ENCODE measurements at regions not wholly inside any gene's neighbourhood (a gene's known extent, or its start where the extent isn't known, plus 50 kb on each side); places are given as distances from the start of the nearest gene placed in this dataset.

- no peak for DNase-seq
- H3K4me1 ChIP-seq: no peaks in the 10 kb centered on the region
- H3K27ac ChIP-seq: no peak overlapping the region
- H3K4me3 ChIP-seq: no peak overlapping the region
- H3K27me3 ChIP-seq: no peaks in the 10 kb centered on the region
- no peaks in the 10 kb centered on the region for H3K9me3 ChIP-seq (replicated peaks)
- H3K36me3 ChIP-seq: no peaks in the 10 kb centered on the region
Measured at GRCh38 chr4:35608205-35608604, 636.1 kb downstream of the ARAP2 start.

DNA sequence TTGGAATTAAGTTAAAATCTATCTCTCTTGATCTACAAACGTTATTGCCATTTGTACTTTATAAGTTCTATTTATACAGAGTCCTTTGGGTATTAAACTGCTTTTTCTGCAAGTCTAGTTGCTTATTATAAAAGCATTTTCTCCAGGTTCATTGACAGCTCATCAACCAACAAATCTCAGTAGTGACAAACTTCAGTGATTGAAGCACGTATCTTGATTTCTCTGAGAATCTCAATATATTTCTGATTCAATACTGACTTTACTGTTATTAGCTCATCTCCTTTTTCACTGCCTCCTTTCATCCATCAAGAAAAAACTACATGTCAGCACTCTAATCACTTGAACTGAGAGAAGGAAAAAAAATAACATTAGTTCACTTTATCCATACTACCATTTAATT lies 630.2 kb downstream of the ARAP2 start:
- Histone ChIP-seq H3K4me3 (no peak overlapping the region), H3K27me3 (no peaks in the 10 kb centered on the region), H3K27ac (no peak overlapping the region), H3K36me3 (no peaks in the 10 kb centered on the region), H3K4me1 (no peaks in the 10 kb centered on the region), H3K9me3 (replicated peaks) (no peaks in the 10 kb centered on the region)
- DNase-seq: no peak

- Histone ChIP-seq H3K4me3 (no peak overlapping the region), H3K4me1 (no peaks in the 10 kb centered on the region), H3K27me3 (no peaks in the 10 kb centered on the region), H3K36me3 (no peaks in the 10 kb centered on the region), H3K27ac (no peak overlapping the region), H3K9me3 (replicated peaks) (no peaks in the 10 kb centered on the region)
- no peak for DNase-seq
Measured at GRCh38 chr4:35639929-35640328, 604.4 kb downstream of the ARAP2 start.

DNA sequence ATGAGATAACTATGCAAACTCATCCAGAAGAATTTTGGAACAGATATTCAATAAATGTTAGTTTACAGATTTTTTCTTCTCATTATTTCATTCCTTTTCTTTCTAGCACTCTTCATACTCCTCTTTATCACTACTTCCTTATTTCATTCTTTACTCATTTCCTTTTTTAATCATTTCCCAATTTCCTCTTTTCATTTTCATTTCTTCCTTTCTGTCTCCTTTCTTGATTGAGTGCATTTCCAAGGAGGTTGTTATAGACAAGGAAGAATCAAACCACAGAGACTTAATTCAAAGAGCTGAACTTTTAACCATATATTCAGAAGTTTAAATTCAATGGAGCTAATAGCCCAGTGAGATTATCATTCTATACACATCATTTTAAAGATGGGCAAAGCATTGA lies 600.7 kb downstream of the ARAP2 start:
- no peaks in the 10 kb centered on the region for H3K36me3 ChIP-seq

DNA sequence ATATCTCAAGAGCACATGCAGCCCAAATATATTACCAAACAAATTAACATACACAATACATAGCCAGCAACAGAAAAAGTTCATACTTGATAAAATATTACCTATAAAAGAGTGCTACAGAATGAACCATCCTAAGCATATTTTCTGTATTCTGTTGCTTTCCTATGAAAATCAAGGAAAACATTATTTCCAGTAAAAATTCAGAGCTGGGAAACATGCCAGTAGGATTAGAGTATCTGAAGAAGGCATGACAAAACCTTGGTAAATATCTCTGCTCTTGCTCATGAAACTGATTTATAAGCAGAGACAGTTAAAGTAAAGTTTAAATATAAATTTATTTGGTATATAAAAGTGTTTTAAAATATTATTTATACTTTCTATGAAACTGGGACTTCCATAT lies 599.7 kb downstream of the ARAP2 start:
- no peak for DNase-seq
- Histone ChIP-seq H3K9me3 (replicated peaks) (no peaks in the 10 kb centered on the region), H3K4me3 (no peak overlapping the region), H3K27ac (no peak overlapping the region), H3K27me3 (no peaks in the 10 kb centered on the region), H3K4me1 (no peaks in the 10 kb centered on the region), H3K36me3 (no peaks in the 10 kb centered on the region)

More for the DNA sequence above, 600.7 kb downstream of the ARAP2 start:
- H3K4me1 ChIP-seq: no peaks in the 10 kb centered on the region
- H3K9me3 ChIP-seq (replicated peaks): no peaks in the 10 kb centered on the region
- no peak overlapping the region for H3K4me3 ChIP-seq
- no peak for DNase-seq
- H3K27ac ChIP-seq: no peak overlapping the region
- no peaks in the 10 kb centered on the region for H3K27me3 ChIP-seq

- Histone ChIP-seq H3K4me1 (no peaks in the 10 kb centered on the region; the same call in 1 of the 2 replicates), H3K9me3 (replicated peaks) (no peaks in the 10 kb centered on the region), H3K27me3 (no peaks in the 10 kb centered on the region), H3K27ac (no peak overlapping the region), H3K36me3 (no peaks in the 10 kb centered on the region), H3K4me3 (no peak overlapping the region)
- DNase-seq: no peak
Measured at GRCh38 chr4:35649011-35649410, 595.3 kb downstream of the ARAP2 start.

GRCh38 chr4:35649778-35650177 lies 594.5 kb downstream of the ARAP2 start:
- Histone ChIP-seq H3K4me3 (no peak overlapping the region), H3K4me1 (no peaks in the 10 kb centered on the region; the same call in 1 of the 2 replicates), H3K27ac (no peak overlapping the region), H3K9me3 (replicated peaks) (no peaks in the 10 kb centered on the region), H3K36me3 (no peaks in the 10 kb centered on the region), H3K27me3 (no peaks in the 10 kb centered on the region)
- DNase-seq: no peak

DNA sequence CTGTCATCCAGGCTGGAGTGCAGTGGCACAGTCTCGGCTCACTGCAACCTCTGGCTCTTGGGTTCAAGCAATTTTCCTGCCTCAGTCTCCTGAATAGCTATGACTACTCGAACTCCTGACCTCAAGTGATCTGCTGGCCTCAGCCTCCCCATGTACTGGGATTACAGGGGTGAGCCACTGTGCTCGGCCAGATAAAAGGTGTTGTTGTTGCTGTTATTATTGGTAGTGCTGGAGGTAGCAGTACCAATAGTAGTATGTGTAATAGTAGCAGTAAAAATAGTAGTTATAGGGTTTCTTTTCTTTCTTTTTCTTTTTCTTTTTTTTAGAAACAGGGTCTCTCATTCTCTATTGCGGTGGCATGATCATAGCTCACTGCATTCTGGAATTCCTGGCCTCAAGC lies 592.1 kb downstream of the ARAP2 start:
- Histone ChIP-seq H3K4me3 (no peak overlapping the region), H3K27me3 (no peaks in the 10 kb centered on the region), H3K4me1 (no peaks in the 10 kb centered on the region; the same call in 1 of the 2 replicates), H3K36me3 (no peaks in the 10 kb centered on the region), H3K27ac (no peak overlapping the region), H3K9me3 (replicated peaks) (no peaks in the 10 kb centered on the region)
- DNase-seq: no peak

DNA sequence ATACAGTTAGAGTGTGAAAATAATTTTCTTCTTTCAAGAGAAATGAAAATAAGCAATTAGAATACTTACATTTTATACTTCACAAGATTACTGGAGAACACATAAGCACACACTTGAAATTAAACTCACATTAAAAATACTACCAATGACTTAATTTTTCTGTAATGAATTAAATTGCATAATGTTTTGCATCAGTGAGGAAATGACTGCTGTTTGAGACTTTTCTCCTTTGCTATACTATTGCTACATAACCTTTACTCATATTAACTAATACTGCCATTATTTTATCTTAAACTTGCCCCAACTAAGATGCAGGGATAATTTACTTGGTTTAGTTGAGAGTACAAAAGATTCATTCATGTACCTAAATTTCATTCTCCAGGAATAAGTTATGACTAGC lies 590.9 kb downstream of the ARAP2 start:
- H3K4me1 ChIP-seq: no peaks in the 10 kb centered on the region; the same call in 1 of the 2 replicates
- no peak for DNase-seq
- no peaks in the 10 kb centered on the region for H3K27me3 ChIP-seq
- no peak overlapping the region for H3K27ac ChIP-seq
- no peaks in the 10 kb centered on the region for H3K9me3 ChIP-seq (replicated peaks)
- no peaks in the 10 kb centered on the region for H3K36me3 ChIP-seq
- no peak overlapping the region for H3K4me3 ChIP-seq

GRCh38 chr4:35673137-35673536 lies 571.2 kb downstream of the ARAP2 start:
- Histone ChIP-seq H3K9me3 (replicated peaks) (no peaks in the 10 kb centered on the region), H3K27me3 (no peaks in the 10 kb centered on the region), H3K36me3 (no peaks in the 10 kb centered on the region), H3K4me3 (no peak overlapping the region), H3K27ac (no peak overlapping the region), H3K4me1 (no peaks in the 10 kb centered on the region)
- DNase-seq: no peak

- no peak for DNase-seq
- Histone ChIP-seq H3K9me3 (replicated peaks) (no peaks in the 10 kb centered on the region), H3K27ac (no peak overlapping the region), H3K4me1 (no peaks in the 10 kb centered on the region), H3K27me3 (no peaks in the 10 kb centered on the region), H3K36me3 (no peaks in the 10 kb centered on the region), H3K4me3 (no peak overlapping the region)
Measured at GRCh38 chr4:35684755-35685154, 559.6 kb downstream of the ARAP2 start.

- Histone ChIP-seq H3K36me3 (no peaks in the 10 kb centered on the region), H3K9me3 (replicated peaks) (no peaks in the 10 kb centered on the region), H3K27me3 (no peaks in the 10 kb centered on the region), H3K27ac (no peak overlapping the region), H3K4me1 (peaks cover 3% of the 10 kb centered on the region; the same call in 1 of the 2 replicates), H3K4me3 (no peak overlapping the region)
- peak in 1 of 2 experiments; percentile 28 for DNase-seq
Measured at GRCh38 chr4:35689870-35690269, 554.4 kb downstream of the ARAP2 start.

DNA sequence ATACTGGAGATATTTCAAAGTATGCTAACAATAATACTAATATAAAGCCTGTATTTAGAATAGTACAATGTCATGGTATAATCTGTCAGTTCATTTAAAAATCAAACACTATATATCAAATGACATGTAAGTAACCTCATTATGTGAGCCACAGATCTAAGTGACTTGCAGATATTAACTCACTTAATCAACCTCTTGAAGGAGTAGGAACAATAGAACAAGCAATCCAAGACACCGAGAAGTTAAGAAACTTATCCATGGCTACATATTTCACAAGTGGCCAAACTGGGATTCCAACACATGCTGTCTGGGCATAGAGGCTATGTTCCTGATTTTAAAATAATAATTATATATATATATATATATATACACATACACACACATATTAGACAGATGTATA lies 554.0 kb downstream of the ARAP2 start:
- Histone ChIP-seq H3K27ac (no peak overlapping the region), H3K27me3 (no peaks in the 10 kb centered on the region), H3K4me3 (no peak overlapping the region), H3K36me3 (no peaks in the 10 kb centered on the region), H3K9me3 (replicated peaks) (no peaks in the 10 kb centered on the region), H3K4me1 (peaks cover 3% of the 10 kb centered on the region; the same call in 1 of the 2 replicates)
- no peak for DNase-seq

- H3K27me3 ChIP-seq: no peaks in the 10 kb centered on the region
Measured at GRCh38 chr4:35695003-35695402, 549.3 kb downstream of the ARAP2 start.

GRCh38 chr4:35695421-35695820 lies 548.9 kb downstream of the ARAP2 start:
- DNase-seq: no peak
- H3K27me3 ChIP-seq: no peaks in the 10 kb centered on the region
- no peaks in the 10 kb centered on the region for H3K9me3 ChIP-seq (replicated peaks)
- no peak overlapping the region for H3K27ac ChIP-seq
- H3K4me1 ChIP-seq: no peaks in the 10 kb centered on the region
- no peaks in the 10 kb centered on the region for H3K36me3 ChIP-seq
- no peak overlapping the region for H3K4me3 ChIP-seq

More at GRCh38 chr4:35695003-35695402, 549.3 kb downstream of the ARAP2 start:
- H3K4me1 ChIP-seq: peaks cover 3% of the 10 kb centered on the region; the same call in 1 of the 2 replicates
- no peaks in the 10 kb centered on the region for H3K9me3 ChIP-seq (replicated peaks)
- no peaks in the 10 kb centered on the region for H3K36me3 ChIP-seq
- no peak overlapping the region for H3K27ac ChIP-seq
- DNase-seq: no peak
- no peak overlapping the region for H3K4me3 ChIP-seq

DNA sequence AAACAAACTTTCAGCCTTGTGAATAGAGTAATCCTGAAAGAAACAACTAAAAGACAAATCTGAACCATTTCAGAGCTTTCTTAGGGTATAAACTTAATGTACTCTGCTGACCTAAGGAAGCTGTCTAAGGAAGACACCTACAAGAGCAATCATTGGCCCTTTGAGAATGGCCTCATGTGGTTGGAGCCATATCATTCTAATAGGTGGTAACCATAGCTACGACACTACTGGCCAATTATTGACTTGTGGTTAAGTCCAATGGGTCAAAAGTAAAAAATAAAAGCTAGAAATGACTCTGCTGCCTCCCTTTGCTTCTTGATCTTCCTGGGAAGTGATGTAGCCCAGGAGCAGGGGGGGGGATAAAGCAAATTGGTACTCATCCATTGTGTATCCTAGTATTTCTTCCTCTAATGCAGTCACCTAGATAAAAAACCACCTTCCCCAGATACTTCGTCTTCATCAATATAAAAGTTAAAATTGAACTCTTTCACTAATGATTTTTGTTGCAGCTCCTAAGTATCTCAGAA lies 547.0 kb downstream of the ARAP2 start:
- H3K36me3 ChIP-seq: no peaks in the 10 kb centered on the region
- no peak overlapping the region for H3K27ac ChIP-seq
- H3K4me3 ChIP-seq: no peak overlapping the region
- H3K9me3 ChIP-seq (replicated peaks): no peaks in the 10 kb centered on the region
- no peaks in the 10 kb centered on the region for H3K27me3 ChIP-seq
- DNase-seq: no peak
- no peaks in the 10 kb centered on the region for H3K4me1 ChIP-seq
